ENCODE measurements at regions not wholly inside any gene's neighbourhood (a gene's known extent, or its start where the extent isn't known, plus 50 kb on each side); places are given as distances from the start of the nearest gene placed in this dataset.

DNA sequence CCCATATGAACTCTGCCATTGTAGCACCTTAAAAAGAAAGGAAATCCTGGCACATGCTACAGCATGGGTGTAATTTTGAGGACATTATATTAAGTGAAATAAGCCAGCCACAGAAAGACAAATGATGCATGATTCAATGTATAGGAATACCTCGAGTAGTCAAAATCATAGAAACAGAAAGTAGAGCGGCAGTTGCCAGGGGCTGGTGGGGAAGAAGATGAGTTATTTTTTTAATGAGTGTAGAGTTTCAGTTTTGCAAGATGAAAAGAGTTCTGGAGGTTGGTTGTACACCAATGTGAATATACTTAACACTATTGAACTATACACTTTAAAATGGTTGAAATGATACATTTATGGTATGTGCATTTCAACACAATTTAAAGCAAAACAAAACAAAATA lies 133.0 kb downstream of the ZDHHC21 start:
- no peak for DNase-seq

DNA sequence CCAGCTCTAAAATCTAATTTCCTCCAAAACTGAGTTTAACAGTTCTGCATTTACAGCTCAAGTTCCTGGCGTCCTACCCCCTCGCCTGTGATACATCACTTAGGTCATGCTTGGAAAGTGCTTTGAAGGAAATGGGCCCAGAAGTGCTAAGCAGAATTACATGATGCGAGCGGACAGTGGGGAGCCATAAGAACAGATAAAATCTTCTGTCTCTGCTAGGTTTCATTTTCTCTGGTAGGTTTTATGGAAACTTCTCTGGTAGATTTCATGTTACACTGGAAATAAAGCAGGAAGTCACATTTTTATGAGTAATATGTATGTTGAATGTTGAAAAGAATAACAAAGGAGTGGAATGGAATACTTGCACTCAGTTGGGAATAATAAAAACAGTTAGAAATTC lies 138.3 kb downstream of the ZDHHC21 start:
- DNase-seq = no peak

DNA sequence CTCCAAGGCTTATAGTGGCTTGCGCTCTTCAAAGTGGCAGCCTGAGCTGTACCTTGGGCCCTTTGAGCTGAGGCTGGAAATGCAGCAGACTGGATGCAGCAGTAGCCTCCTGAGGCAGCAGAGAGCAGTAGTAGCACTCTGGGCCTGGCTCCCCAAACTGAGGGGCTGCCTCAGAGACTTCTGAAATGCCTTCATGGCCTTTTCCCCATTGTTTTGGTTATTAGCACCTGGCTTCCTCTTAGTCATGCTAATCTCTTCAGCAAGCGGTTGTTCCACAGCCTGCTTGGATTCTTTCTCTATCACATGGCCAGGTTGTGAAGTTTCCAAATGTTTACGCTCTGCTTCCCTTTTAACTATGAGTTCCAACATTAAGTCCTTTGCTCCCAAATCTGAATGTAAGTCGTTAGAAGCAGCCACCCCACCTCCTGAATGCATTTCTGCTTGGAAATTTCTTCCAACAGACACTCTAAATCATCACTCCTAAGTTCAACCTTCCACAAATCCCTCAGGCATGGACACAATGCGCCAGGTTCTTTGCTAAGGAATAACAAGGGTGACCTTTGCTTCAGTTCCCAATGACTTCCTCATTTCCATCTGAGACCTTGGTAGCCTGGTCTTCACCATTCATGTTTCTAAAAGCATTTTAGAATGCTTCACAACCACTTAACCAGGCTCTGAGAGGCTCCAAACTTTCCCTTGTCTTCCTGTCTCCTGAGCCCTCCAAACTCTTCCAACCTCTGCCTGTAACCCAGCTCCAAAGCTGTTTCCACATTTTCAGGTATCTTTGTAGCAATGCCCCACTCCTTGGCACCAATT lies 145.8 kb downstream of the ZDHHC21 start:
- DNase-seq = no peak

DNA sequence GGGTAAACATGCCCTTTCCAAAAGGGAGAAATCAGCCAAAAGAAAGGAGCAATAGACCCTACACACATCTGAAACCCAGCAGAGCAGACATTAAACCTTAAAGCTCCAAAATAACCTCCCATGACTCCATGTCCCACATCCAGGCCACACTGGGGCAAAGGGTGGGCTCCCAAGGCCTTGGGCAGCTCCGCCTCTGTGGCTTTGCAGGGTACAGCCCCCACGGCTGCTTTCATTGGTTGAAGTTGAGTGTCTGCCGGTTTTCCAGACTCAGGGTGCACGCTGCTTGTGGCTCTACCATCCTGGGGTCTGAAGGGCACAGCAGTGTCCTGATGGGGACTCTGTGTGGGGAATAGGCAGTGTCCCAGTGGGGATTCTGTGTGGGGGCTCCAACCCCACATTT lies 146.5 kb downstream of the ZDHHC21 start:
- DNase-seq = no peak

DNA sequence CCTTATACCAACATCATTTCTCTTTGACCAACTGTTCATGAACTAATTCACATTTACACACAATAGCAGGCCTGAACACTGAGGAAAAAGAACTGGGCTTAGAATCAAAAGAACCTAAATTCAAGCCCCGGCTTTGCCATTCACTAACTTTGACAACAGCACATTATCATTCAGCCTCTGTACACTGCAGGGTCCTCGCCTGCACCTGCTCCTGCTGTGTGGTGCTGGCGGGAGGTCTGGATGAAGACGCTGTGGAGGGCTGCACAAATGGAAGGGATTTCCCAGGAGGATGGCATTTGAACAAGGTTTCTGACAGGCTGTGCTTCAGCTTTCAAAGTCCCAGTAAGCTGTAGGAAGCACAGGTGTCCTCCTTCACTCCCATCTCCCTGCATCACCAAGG lies 151.2 kb downstream of the ZDHHC21 start:
- no peak for DNase-seq

DNA sequence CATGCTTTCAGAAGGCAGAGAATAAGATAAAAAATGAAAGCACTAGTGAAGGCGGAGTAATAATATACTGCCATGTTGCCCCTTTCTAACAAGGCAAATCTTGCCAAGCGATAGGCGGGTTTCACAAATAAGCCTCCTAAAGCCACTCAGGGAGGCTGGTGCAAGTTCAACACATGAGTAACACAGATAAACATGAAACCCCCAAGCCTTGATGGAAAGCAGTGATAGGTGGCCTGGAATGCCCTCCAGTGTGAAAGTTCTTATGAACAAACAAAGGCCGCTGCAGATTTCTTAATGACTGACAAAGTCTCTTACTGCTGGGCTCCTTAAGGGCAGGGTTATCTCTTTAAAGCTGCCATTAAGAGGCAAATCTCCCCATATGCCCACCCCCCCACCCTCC lies 154.7 kb downstream of the ZDHHC21 start:
- no peak for DNase-seq

DNA sequence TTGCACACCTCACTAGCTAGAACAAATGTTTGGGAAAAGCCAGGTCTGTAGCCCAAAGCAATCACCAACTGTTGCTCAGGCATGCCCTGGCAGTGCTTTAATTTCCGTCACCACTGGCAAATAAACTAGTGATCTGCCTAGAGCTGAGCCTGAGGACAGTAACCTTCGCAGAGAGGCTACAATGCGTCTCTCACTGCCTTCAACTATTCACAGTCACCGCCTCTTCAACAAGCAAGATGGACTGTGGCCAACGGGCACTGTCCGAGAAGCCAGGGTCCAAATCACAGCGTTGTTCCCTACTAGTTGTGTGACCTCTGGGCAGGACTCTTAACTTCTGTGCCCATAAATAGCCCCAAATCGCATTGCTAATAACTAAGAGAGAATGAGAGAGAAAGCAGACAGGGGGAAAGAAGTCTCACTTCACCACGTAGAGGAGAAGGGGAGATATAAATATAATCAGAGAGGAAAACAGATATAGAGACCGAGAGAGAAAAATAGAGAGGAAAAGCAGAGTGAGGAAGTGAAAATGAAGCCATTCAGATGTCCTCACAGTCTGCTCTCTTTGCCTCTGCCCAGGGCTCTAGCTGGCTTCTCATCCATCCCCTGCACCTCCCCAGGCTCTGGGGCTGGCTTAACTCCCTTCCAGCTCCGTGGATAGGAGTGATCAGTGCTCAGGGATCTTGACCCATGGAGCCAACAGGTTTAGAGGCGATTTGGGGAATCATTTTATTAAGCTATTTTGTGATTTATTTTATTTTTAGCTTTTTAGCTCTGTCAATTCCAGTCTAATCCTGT lies 157.9 kb downstream of the ZDHHC21 start:
- DNase-seq = peak in 1 of 14 donors; percentile 12

DNA sequence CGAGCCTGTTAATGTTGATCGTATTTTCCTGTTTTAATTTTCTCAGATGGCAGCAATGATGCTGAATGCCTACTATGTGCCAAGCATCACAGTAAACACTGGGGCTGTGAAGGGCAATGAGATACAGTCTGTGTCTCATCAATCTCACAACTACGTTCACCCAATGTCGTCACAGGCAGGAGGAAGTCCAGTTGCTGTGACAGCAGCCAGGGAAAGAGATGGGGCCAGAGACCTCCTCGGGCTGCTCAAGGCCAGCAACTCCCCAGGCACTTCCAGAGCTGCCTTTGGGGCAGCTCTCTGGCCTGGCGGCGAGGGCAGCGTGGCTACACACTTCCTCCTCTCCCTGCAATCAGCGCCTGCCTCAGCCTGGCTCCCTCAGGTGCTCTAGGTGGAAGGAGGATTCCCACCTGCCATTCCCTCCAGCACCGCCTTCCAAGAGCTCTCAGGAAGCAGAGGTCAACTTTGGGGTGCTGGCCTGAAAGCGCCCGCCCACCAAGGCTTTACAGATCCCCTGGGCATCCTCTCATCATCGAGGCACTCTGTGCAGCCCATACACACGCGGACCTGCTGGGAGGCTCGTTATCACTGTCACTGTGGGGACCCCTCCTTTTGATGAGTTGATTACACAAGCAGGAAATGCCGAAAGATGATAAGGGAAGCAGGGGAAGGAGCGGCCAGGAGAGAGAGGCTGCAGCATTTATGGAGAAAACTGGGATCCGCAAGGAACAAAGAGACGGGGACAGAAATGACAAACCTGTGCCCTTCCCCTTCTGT lies 159.2 kb downstream of the ZDHHC21 start:
- DNase-seq = no peak

DNA sequence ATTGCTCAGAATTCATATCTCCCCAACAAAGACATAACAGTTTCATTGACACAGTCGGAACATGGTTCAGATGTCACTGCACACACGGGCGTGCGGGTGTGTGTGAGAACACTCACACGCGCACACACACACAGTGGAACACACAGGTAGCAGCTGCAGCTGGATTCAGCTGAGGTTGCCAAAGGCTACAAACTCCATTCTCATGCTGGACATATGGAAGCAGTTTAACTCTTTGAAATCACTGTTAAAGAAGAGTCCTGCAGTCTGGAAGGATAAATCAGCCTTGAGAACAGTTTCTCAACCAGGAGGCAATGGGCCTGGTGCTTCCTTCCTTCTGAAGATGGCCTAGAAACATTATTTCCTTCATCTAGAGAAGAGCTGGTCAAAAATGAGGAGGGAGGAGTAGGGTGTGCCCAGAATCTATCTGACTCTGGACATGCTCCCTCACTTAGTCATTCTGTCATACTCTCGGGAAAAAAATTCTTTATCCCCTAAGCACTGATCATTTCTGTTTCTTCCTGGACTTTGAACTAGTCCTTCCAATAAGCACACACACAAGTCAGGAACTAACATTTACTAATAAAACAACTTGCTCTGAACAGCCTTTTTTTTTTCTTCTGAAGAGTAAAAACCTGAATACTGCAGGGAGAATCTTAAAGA lies 160.6 kb downstream of the ZDHHC21 start:
- DNase-seq = peak in 1 of 14 donors; percentile 48

DNA sequence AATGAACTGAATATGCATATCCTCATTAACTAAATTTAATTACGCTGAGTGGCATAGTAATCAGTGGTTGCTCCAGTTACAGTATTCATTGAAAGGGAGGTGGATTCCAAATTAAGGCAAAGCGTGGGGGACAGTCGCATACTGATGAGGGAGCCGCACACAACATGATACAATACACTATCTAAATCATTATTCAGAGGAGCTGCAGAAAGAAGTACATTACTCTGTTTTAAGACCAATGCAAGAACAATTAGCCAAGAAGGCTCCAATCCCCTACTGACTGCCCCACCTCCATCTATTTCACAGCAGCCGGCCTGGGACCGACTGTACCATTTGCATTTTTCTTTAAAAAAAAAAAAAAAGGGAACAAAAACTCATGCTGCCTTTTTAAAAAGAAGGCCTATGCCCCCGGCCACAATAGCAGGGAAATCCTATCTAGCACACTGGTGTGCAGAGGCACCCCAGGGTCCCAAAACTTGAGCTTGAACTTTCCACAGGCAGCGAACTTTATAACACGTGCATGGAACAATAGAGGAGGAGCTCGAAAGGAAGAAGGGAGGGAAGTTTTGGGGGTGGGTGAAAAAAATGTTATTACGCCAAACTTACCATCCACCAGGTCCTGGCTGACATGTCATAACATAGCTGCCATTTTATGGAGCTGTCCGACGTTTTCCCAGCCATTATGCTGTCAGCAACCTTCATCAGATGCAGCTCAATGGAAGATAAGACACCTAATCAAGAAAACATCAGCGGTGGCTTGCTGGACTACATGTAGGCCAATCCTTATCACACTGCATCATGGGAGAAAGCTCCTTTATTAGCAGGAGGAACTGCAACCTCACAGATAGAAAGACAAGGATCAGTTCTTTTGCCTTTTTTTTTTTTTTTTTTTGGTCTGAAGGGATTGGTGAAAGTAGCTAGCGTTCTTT lies 161.6 kb downstream of the ZDHHC21 start:
- peak in 1 of 14 donors; percentile 52 for DNase-seq

DNA sequence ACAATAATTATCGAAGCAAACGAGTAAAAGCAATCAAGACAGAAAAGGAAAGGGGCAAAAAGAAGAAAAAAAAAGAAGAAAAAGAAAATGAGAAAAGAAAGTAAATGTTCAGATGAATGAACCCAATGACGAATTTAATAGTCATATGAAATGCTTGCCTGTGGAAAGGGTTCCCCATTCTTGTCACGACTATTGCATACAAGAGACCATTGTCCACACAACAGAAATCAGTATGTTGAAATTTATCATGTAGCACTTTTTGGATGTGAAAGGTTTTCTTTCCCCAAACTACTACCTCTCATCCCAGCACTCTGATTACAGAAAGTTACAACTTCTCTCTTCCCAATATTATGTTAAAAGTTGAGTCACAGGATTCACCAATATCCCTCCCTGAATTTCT lies 162.4 kb downstream of the ZDHHC21 start:
- peak in 1 of 14 donors; percentile 52 for DNase-seq

DNA sequence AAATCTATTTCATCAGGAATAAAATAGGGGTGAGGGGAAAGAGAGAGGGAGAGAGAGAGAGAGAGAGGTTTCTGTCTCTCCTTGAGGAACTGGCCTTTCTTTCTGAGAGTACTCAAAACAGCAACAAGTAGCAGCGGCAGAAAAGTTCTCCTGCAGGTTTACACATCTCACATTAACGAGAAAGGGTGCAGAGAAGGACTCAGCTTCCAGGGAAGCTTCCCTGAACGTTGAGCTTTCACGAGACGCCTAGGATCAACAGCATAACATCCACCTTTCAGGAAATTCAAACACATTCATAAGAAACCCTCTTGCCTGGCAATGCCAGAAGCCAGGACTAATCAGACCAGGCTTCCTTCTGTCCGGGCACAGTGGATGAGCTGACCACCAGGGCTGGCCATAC lies 162.9 kb downstream of the ZDHHC21 start:
- DNase-seq = peak in 1 of 14 donors; percentile 50

DNA sequence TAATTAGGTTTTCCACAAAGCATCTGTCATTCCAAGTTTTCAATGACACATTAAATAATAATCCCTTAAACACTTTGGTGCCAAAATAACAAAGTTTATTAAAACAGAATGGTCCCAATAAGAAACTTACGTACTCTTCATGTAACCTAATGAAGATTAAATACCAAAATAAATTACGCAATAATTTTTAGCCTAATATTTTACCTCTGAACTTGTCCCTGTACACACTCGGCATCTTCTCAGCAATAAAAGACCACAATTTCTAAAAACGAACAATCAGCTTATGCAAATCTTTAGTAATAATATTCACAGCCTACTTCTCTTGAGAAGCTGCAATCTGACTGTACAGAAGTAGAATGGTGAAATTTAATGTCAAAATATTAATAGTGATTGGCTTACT lies 163.6 kb downstream of the ZDHHC21 start:
- DNase-seq = peak in 1 of 14 donors; percentile 58

DNA sequence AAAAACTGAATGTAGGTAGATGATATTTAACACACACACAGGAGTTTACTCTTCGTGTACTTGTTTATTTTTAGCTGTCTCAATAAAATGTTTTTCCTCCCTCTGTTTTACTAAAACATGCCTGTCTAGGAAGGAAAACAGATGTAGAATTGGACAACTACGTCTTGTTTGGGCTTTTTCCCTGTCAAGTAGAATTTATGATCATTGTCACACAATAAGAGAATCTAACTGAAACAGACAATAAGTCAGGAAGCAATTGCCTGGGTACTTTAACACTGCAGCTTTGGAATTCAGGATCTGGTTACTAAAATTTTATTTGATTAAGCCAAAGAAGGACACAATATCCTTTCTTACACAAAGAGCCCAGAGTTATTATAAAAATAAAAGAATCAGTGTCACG lies 164.2 kb downstream of the ZDHHC21 start:
- DNase-seq = peak in 1 of 14 donors; percentile 64

DNA sequence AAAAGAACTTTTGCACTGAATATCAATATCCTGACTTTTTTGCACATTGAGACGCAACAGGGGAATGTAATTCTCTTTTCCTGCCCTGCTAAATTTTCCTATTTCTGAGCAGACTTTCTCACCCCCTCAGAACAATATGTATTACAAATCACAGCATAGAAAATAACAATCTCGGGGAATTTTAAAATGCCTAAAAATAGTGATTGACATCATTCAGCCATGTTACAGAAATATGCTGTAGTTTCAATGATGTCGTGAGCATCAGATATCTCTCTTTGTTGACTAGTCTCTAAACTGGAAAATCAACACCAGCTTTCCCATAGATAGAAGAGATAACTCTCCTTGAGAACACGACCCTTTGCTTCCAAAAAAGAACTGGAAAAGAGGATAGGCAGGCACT lies 166.7 kb downstream of the ZDHHC21 start:
- peak in 1 of 14 donors; percentile 41 for DNase-seq

DNA sequence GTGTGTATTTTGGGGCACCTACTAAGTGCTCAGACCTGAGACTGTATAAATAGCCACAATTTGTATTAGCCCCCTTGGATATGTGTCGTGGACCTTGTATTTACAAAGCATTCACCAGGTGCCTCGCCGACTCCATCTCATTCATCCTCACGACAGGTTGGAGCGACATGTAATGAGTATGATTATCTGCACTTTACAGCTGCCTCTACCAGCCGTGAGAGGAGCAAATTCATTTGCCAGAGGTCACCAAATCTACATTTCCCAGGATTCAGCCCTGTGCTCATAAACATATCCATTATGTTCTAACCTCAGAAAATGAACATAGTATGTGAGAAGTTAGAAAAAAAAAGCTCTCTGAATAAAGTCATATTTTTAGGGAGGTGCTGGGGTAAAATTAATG lies 167.4 kb downstream of the ZDHHC21 start:
- DNase-seq = peak in 1 of 14 donors; percentile 31

DNA sequence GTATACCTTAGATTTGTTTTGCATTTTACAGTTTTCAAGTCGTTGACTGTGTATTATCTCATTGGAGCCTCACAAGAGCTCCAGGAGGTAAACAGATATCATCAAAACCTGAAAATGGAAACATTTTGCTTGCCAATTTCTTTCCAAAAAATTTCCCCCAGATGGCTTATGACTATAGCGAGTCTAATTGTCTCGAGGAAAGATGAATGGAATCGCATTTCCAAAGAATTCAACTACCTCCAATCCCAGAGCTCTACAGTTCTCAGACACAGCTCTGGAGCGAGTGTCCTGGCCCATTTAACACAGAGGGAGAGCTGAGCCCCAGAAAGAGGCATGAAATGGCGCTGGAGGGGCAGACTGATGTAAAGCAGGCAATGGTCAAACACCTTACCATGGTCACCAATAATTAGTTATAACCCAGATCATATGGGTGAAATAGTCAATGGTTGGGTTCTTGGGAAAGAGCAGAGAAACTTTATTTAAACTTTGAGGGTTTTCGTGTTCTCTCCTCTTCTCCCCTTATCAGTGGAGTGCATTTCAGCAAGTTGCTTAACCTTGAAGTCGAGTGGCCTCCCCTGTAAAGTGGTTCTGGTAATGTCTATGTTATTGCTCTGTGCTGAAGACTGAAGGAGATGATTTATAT lies 168.2 kb downstream of the ZDHHC21 start:
- DNase-seq = peak in 1 of 14 donors; percentile 56

DNA sequence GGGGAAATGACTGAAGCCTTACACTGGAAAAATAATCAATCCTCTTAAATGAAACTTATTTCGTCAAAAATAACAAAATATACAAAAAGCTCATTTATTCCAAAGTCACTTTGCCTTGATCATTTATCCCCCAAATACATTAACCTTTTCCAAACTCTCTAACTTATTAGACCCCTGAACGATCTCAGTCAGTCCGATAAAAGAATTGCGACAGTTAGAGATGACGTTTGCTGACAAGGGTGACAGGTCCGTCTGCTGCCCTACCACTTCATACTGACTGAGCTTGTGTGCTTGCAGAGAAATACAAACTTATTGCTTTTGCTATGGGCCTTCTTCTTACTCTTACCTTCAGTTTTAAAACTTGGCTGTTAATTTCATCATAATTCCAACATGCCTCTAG lies 169.7 kb downstream of the ZDHHC21 start:
- no peak for DNase-seq

DNA sequence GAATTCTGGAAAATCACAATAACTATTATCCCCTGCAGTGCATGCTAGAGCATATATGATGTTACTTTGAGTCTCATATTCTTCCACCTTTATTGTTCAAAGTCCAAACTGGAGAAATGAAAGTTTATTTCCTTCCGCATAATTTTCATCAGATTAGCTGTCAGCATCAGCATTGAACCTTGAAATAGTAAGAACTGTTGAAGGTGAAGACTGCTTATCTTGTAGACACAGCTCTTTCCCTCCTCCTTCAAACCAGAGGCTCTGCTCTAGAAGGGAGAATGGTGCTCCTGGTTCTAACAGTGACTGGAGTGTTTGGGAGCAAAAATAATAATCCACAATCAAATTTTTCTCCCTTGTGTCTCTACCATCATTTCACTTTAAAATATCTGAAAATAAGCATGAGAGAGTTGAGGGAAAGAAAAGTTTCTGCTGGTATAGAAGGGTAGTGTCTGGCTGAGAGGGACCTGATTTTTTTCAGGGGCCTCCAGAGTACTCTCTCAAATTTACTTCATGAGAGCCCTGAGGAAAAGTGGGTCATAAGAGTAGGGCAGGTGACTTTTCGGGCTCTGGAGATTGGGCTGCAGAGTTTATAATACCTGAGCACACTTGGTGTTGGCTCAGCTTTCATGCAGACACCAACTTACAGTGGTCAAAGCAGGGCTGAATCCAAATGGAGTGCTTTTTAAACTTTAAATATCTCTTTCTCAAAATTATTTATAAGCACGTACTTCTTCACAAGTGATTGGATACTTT lies 170.4 kb downstream of the ZDHHC21 start:
- DNase-seq = no peak

DNA sequence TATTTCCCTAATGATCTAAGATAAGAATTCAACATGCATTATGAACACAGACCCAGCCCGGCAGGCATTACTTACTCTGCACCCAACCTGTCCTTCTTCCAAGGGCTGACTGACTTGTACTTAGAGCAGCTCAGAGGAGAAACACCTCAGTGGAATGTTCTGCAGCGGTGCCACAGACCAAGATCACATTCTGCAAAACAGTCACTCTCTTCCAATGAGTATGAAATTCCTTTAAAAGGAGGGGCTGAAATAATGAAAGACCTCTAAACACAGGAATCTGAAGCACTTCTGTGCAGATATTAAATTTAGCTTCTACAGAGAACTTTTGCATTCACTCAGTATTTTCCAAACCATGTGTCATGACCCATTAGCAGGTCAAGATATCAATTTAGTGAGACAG lies 172.9 kb downstream of the ZDHHC21 start:
- DNase-seq = no peak
